ENCODE measurements at regions not wholly inside any gene's neighbourhood (a gene's known extent, or its start where the extent isn't known, plus 50 kb on each side); places are given as distances from the start of the nearest gene placed in this dataset.

GRCh38 chr12:60231976-60232907 lies 636.4 kb downstream of the SLC16A7 start:
- TF ChIP-seq CTCF (IDR thresholded peaks at IDR 0.05) (no peak), POLR2A (IDR thresholded peaks at IDR 0.05) (no peak)
